ENCODE measurements at regions not wholly inside any gene's neighbourhood (a gene's known extent, or its start where the extent isn't known, plus 50 kb on each side); places are given as distances from the start of the nearest gene placed in this dataset.

GRCh38 chr11:81913793-81914192 is 819.9 kb downstream of the FAM181B start (continued):
- no peak for TF ChIP-seq TAF7 (optimal IDR thresholded peaks at IDR 0.05; ENCODE audit: borderline replicate concordance, low read depth, low read length)
- no peak for TF ChIP-seq BACH1 (IDR thresholded peaks at IDR 0.05; ENCODE audit: low read length)
- TF ChIP-seq ASH2L (IDR thresholded peaks at IDR 0.05; ENCODE audit: low read length): no peak

All from H1 (cell line).